HFFc6 (cell line): ENCODE measurements at regions not wholly inside any gene's neighbourhood (a gene's known extent, or its start where the extent isn't known, plus 50 kb on each side); places are given as distances from the start of the nearest gene placed in this dataset.
A peak's percentile ranks its signal among the peaks of the same experiment; 100 is the strongest.

Experiments used
- DNase-seq: peaks from one replicate; pipeline ENCODE4 v3.0.0-alpha.2; 2018
- H3K27ac Mint-ChIP-seq: 2 replicates; pipeline ENCODE4 v1.8.0; 2020; ENCODE audit warnings: mild to moderate bottlenecking, mixed read lengths
- H3K27me3 Mint-ChIP-seq: 2 replicates; pipeline ENCODE4 v1.8.0; 2021; ENCODE audit warnings: mild to moderate bottlenecking, moderate library complexity, mixed read lengths; ENCODE audit not compliant: insufficient read depth
- H3K36me3 Mint-ChIP-seq: 2 replicates; pipeline ENCODE4 v1.8.0; 2021; ENCODE audit warnings: low read depth, mixed read lengths
- H3K4me1 Mint-ChIP-seq: 2 replicates; pipeline ENCODE4 v1.8.0; 2020; ENCODE audit warnings: low read depth, mixed read lengths
- H3K4me3 Mint-ChIP-seq: 2 replicates; pipeline ENCODE4 v1.8.0; 2020; ENCODE audit warnings: mild to moderate bottlenecking, moderate library complexity, mixed read lengths
- H3K9me3 Mint-ChIP-seq: 2 replicates; pipeline ENCODE4 v1.8.0; 2020; ENCODE audit warnings: mild to moderate bottlenecking, mixed read lengths
- CTCF ChIP-seq: fragments of 200-600 bp; sonication (generic); IDR thresholded peaks from 2 replicates; pipeline ENCODE4 v1.5.0; 2021; ENCODE audit warnings: antibody characterized with exemption, mild to moderate bottlenecking

- Mint-ChIP-seq H3K36me3 (peaks cover 10% of the 10 kb centered on the region), H3K27ac (no peak overlapping the region), H3K4me3 (no peak overlapping the region), H3K9me3 (peaks cover 12% of the 10 kb centered on the region), H3K4me1 (peaks cover 21% of the 10 kb centered on the region), H3K27me3 (no peaks in the 10 kb centered on the region; the same call in 1 of the 2 replicates)
- DNase-seq: no peak
- TF ChIP-seq CTCF: no peak
These were observed 293.5 kb downstream of the LTN1 start for GRCh38 chr21:28699186-28699585.

- Mint-ChIP-seq H3K27ac (no peak overlapping the region), H3K36me3 (peaks cover 1% of the 10 kb centered on the region), H3K4me1 (peaks cover 9% of the 10 kb centered on the region), H3K27me3 (no peaks in the 10 kb centered on the region; the same call in 1 of the 2 replicates), H3K9me3 (peaks cover 3% of the 10 kb centered on the region), H3K4me3 (no peak overlapping the region)
- TF ChIP-seq CTCF: no peak
- DNase-seq: no peak
These were observed 295.8 kb downstream of the LTN1 start for GRCh38 chr21:28696844-28697410.

- H3K4me1 Mint-ChIP-seq: peaks cover 16% of the 10 kb centered on the region
- H3K27me3 Mint-ChIP-seq: no peaks in the 10 kb centered on the region
- TF ChIP-seq CTCF: no peak
- no peak overlapping the region for H3K27ac Mint-ChIP-seq
- no peak overlapping the region for H3K4me3 Mint-ChIP-seq
- H3K9me3 Mint-ChIP-seq: no peaks in the 10 kb centered on the region
- DNase-seq: no peak
- no peaks in the 10 kb centered on the region for H3K36me3 Mint-ChIP-seq
These were observed 299.2 kb downstream of the LTN1 start for GRCh38 chr21:28693476-28693875.

- Mint-ChIP-seq H3K27me3 (no peaks in the 10 kb centered on the region), H3K4me1 (peaks cover 17% of the 10 kb centered on the region), H3K27ac (no peak overlapping the region), H3K9me3 (no peaks in the 10 kb centered on the region), H3K36me3 (no peaks in the 10 kb centered on the region), H3K4me3 (no peak overlapping the region)
- no peak for DNase-seq
- no peak for TF ChIP-seq CTCF
These were observed 302.5 kb downstream of the LTN1 start for GRCh38 chr21:28690196-28690595.

- H3K4me1 Mint-ChIP-seq: peaks cover 24% of the 10 kb centered on the region
These were observed 304.3 kb downstream of the LTN1 start for GRCh38 chr21:28688381-28688780.

More at GRCh38 chr21:28688381-28688780, 304.3 kb downstream of the LTN1 start:
- Mint-ChIP-seq H3K36me3 (no peaks in the 10 kb centered on the region), H3K27ac (no peak overlapping the region), H3K4me3 (no peak overlapping the region), H3K27me3 (no peaks in the 10 kb centered on the region), H3K9me3 (no peaks in the 10 kb centered on the region)
- peak; percentile 53 for DNase-seq
- no peak for TF ChIP-seq CTCF
